ENCODE measurements at regions not wholly inside any gene's neighbourhood (a gene's known extent, or its start where the extent isn't known, plus 50 kb on each side); places are given as distances from the start of the nearest gene placed in this dataset.

DNA sequence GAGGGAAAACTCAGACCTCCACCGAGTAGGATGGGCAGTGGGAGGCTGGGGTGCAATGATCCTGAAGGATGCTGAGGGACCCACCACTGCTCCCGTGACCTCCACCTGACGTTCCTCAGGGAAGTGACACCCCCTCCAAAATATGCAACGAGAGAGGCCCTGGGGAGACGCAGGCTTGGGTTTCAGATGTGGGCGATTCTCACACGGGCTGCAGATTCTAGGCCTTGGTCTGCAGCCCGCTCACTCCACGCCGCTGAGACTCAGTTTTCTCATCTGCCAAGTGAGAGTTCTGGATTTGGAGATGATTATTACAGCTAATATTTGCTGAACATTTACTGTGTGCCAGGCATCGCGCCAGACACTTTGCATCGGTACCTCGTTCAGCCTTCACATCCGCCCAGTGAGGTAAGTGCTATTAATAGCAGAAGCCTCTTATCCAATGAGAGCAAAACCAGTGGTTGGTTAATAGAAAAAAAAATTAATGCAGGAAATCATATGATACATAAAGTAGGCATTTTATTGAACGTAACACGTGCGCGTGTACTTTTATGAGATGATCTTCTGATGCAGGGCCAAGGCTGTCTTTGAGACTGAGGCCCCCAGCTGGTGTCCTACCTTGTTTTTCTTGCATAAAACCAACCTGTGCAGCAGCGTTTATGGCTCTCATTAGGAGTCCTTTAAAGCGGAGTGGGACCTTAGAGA, 102.0 kb upstream of the RUNX3 start:
- TF ChIP-seq, protein P1, sequence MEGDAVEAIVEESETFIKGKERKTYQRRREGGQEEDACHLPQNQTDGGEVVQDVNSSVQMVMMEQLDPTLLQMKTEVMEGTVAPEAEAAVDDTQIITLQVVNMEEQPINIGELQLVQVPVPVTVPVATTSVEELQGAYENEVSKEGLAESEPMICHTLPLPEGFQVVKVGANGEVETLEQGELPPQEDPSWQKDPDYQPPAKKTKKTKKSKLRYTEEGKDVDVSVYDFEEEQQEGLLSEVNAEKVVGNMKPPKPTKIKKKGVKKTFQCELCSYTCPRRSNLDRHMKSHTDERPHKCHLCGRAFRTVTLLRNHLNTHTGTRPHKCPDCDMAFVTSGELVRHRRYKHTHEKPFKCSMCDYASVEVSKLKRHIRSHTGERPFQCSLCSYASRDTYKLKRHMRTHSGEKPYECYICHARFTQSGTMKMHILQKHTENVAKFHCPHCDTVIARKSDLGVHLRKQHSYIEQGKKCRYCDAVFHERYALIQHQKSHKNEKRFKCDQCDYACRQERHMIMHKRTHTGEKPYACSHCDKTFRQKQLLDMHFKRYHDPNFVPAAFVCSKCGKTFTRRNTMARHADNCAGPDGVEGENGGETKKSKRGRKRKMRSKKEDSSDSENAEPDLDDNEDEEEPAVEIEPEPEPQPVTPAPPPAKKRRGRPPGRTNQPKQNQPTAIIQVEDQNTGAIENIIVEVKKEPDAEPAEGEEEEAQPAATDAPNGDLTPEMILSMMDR (IDR thresholded peaks at IDR 0.05; ENCODE audit: insufficient read depth, low read length), result no peak
- no peak overlapping the region for H3K4me3 ChIP-seq (ENCODE audit: low read depth, low read length)
- peak; percentile 15 for DNase-seq (ENCODE audit: low read depth)

GRCh38 chr1:25031601-25031965, 101.5 kb upstream of the RUNX3 start:
- H3K4me3 ChIP-seq (ENCODE audit: low read depth, low read length), result no peak overlapping the region
- TF ChIP-seq, protein P1 (IDR thresholded peaks at IDR 0.05; ENCODE audit: insufficient read depth, low read length), result no peak
- no peak for DNase-seq (ENCODE audit: low read depth)

DNA sequence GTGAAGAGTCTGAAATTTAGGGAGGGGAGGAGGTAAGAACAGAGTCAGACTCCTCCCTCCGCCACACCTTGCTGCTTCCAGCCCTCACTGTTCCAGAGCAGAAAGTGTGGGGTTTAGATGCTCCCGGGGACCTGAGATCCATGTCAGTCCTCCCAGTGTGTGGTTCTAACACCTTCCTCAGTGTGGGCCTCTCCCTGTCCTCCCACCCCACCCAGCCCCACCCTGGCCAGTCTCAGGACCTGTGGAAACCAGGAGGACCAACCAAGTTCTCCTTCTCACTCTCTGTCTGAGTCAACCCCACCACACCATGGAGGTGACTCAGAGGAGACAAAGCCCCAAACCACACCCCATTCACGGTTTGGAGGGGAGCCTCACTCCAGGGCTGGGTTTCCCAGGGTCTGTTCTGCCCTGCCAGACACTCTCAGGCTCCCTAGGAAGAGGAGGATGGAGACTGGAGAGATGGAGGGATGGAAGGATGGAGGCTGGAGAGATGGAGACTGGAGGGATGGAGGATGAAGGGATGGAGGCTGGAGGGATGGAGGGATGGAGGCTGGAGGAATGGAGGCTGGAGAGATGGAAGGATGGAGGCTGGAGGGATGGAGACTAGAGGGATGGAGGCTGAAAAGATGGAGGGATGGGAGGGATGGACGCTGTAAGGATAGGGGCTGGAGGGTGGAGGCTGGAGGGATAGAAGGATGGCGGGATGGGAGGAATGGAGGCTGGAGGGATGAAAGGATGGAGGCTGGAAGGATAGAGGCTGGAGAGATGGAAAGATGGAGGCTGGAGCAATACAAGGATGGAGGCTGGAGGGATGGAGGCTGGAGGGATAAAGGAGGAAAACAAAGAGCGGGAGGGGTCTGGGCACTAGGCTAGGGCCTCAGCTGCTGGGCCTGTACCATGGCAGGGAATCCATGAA, 100.9 kb upstream of the RUNX3 start:
- TF ChIP-seq, protein P1 (IDR thresholded peaks at IDR 0.05; ENCODE audit: insufficient read depth, low read length), result no peak
- no peak overlapping the region for H3K4me3 ChIP-seq (ENCODE audit: low read depth, low read length)
- DNase-seq (ENCODE audit: low read depth), result no peak

DNA sequence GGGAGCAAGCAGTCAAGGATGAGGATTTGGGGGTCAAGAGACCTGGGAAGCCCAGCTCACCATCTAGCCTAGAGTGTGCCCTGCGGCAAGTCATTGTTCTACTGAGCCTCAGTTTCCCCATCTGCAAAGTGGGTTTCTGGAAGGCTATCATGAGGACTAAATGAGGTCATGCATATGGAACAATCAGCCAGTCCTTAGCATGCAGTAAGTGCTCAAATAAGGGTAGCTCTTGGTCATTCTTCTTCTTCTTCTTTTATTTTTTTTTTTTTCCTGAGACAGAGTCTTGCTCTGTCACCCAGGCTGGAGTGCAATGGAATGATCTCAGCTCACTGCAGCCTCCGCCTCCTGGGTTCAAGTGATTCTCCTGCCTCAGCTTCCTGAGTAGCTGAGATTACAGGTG, 99.9 kb upstream of the RUNX3 start:
- DNase-seq (ENCODE audit: low read depth), result no peak
- TF ChIP-seq, protein P1 (IDR thresholded peaks at IDR 0.05; ENCODE audit: insufficient read depth, low read length), result no peak
- H3K4me3 ChIP-seq (ENCODE audit: low read depth, low read length), result no peak overlapping the region

DNA sequence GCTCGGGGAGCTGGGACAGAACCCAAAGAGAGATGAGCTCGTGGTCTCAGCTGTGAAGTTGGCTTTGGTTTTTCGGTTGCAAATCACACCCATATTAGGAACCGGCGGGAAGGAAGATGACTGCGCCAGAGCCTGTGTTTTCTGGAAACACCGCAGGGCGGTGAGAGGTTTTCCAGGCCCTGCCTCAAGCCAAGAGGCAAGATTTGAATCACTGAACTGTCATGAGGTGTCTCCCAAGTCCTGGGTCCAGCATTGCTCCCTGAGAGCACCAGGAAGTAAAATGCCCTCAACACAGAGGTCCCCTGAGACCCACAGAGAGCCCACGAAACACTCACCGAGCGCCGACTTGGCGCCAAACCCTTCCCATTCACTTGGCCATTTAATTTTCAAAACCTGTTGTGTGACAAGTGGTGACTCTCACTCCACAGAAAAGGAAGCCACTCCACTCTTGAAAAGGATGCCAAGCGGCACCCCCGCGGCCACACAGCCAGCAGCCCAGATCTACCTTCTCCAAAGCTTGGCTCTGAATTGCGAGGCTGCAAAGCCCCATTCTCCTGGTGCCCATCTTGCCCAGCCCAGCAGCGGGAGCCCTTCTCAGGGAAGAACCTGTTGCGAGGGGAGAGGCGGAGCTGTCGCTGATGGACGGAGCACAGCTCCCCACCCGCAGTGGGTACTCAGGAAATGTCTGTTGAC, 99.0 kb upstream of the RUNX3 start:
- TF ChIP-seq, protein P1 (IDR thresholded peaks at IDR 0.05; ENCODE audit: insufficient read depth, low read length), result no peak
- no peak for DNase-seq (ENCODE audit: low read depth)
- no peak overlapping the region for H3K4me3 ChIP-seq (ENCODE audit: low read depth, low read length)

- no peak for DNase-seq (ENCODE audit: low read depth)
- no peak overlapping the region for H3K4me3 ChIP-seq (ENCODE audit: low read depth, low read length)
- TF ChIP-seq, protein P1 (IDR thresholded peaks at IDR 0.05; ENCODE audit: insufficient read depth, low read length), result no peak
Observed at GRCh38 chr1:25028587-25028906, 98.5 kb upstream of the RUNX3 start.

Measured in fibroblast of the aortic adventitia (primary cell).